ENCODE measurements at regions not wholly inside any gene's neighbourhood (a gene's known extent, or its start where the extent isn't known, plus 50 kb on each side); places are given as distances from the start of the nearest gene placed in this dataset.

DNA sequence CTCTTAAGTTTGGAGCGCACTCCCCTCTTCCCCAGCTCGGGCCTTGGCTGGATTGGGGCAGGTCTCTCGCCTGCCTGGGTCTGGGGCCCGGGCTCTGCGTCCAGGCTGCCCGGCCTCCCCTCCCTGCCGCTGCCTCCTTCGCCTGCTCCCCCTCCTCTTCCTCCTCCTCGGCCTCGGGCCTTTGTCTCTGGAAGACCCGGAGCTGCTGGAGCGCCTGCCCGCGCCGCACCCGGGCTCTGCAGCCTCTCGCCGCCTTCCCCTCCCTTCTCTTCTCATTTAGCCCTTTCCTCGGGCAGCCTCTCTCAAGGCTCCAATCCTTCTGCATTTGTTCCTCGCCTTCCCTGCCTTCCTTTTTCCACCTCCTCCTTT, 218.5 kb downstream of the C9orf50 start:
- TF ChIP-seq, protein P1, sequence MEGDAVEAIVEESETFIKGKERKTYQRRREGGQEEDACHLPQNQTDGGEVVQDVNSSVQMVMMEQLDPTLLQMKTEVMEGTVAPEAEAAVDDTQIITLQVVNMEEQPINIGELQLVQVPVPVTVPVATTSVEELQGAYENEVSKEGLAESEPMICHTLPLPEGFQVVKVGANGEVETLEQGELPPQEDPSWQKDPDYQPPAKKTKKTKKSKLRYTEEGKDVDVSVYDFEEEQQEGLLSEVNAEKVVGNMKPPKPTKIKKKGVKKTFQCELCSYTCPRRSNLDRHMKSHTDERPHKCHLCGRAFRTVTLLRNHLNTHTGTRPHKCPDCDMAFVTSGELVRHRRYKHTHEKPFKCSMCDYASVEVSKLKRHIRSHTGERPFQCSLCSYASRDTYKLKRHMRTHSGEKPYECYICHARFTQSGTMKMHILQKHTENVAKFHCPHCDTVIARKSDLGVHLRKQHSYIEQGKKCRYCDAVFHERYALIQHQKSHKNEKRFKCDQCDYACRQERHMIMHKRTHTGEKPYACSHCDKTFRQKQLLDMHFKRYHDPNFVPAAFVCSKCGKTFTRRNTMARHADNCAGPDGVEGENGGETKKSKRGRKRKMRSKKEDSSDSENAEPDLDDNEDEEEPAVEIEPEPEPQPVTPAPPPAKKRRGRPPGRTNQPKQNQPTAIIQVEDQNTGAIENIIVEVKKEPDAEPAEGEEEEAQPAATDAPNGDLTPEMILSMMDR (conservative IDR thresholded peaks at IDR 0.05; ENCODE audit: low read length) = no peak
- H3K4me3 ChIP-seq (ENCODE audit: low read length) = no peak overlapping the region
- no peak for DNase-seq (ENCODE audit: low read depth)

DNA sequence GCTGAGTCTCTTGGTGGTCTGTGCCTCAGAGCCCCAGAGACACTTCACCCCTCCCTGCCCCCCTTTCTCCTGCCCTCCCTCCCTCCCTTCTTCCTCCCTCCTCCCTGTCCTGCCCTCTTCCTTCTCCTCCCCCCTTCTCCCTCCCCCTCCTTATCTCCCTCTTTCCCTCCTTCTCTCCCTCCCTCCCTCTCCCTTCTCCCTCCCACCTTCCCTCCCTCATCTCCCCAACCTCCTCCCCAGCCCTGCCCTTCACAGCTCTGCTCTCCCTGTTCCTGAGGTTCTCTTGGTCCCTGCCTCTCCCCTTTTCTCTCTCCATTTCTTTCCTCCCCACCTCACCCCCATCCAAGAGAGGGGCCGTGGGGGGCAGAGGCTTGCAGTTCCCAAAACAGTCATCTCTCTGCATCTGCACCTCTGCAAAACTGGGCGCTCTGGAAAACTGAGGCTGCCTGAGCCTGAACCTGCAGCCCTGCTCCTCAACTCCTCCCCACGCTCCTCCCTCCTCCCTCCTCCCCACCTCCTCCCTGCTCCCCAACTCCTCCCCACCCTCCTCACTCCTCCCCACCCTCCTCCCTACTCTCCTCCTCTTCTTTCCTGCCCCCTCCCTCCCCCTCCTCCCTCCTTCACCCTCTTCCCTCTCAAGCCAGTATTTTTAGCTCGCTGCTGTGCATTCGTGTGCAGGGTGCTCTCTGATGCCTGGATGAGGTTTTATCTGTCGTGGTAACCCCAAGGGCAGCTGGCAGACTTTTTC, 219.1 kb downstream of the C9orf50 start:
- TF ChIP-seq, protein P1 (conservative IDR thresholded peaks at IDR 0.05; ENCODE audit: low read length) = no peak
- no peak overlapping the region for H3K4me3 ChIP-seq (ENCODE audit: low read length)
- peak; percentile 32 for DNase-seq (ENCODE audit: low read depth)

DNA sequence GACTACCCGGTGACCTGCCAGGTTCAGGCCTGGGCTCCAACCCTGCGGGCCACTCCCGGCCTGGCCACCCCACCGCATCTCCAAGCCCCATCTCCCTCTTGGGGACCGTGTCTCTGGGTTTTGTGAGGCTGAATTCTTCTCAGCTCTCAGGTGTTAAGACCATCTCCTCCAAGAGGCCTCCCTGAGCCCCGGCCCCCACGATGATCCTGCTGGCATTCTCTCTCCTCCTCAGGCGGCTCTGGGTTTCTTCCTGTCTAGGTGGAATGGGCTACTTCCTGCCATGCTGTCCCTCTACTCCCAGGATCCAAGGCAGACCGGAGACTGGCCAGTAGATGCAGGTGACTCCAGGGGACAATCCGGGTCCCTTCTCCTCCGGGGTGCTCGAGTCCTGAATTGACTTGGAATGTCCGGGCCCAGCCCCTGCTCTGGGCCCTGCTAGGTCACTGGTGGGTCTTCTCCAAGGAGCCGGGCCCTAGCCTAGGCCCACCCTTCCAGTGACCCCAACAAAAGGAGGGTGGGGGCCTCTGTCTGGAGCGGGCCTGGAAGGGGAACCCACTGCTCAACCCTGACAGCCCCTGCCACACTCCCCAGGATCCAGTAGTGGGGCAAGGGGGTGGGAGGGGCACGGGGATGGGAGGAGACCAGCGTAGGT, 219.8 kb downstream of the C9orf50 start:
- DNase-seq (ENCODE audit: low read depth) = no peak
- H3K4me3 ChIP-seq (ENCODE audit: low read length) = no peak overlapping the region
- TF ChIP-seq, protein P1 (conservative IDR thresholded peaks at IDR 0.05; ENCODE audit: low read length) = no peak

DNA sequence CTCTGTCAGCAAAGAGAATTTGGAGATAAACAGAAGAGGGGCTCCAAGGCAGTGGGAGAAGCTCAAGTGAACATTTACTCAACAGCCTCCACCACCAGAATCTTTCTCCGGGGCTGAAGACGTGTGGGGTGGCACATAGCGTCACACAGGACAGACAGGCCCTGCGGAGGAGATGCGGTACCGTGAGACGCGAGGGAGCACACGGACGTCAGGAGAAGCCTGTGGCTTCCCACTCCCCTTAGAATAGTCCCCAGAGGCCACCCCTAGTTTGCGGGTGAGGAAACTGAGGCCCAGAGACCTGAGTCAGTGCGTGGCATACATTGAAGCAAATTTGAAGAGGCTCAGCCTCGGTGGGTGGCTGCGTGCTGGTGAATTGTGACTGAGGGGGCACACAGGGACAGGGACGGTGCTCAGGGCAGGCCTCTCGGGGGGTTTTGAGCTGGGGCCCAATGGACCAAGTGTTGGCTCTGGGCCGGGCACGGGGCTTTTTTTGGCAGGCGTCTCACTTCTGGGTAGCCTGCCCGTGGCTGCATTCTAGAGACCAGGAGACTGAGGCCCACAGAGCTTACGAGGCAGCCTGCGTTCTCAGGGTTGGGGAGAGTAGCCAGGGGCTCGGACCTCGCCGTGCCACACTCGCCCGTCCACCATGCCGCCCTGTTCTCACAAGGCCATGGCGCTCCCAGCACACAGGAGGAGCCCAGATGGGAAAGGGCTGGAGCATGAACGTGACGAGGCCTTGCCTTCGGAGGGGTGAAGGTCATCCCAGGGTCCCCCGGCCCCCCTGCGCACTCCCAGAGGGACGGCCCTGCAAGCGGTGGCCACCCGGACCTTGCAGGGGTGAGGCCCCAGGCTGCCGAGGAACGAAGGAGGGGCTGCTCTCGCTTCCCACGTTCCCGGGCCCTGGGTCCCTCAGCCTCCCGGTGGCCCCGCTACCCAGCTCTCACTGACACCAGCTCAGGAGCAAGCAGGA, 220.6 kb downstream of the C9orf50 start:
- TF ChIP-seq, protein P1 (conservative IDR thresholded peaks at IDR 0.05; ENCODE audit: low read length) = no peak

DNA sequence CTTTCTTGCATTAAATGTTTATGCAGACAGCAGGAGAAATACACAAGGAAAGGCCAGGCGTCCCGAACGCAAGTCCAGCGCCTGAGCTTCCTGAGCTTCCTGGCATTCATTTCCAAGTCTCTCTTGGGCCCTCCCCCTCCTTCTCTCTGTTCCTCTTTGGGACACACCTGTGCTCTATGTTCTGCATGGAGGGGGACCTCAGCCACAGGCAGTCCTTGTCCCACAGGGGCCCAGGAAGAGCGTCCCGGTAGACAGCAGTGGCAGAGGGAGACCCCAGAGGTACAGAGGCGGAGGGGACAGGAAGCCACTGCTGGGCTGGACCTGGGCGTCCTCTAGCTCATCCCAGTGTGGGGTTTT, 221.3 kb downstream of the C9orf50 start:
- no peak overlapping the region for H3K4me3 ChIP-seq (ENCODE audit: low read length)
- DNase-seq (ENCODE audit: low read depth) = no peak

More for the DNA sequence above, 220.6 kb downstream of the C9orf50 start:
- H3K4me3 ChIP-seq (ENCODE audit: low read length) = no peak overlapping the region
- DNase-seq (ENCODE audit: low read depth) = no peak

DNA sequence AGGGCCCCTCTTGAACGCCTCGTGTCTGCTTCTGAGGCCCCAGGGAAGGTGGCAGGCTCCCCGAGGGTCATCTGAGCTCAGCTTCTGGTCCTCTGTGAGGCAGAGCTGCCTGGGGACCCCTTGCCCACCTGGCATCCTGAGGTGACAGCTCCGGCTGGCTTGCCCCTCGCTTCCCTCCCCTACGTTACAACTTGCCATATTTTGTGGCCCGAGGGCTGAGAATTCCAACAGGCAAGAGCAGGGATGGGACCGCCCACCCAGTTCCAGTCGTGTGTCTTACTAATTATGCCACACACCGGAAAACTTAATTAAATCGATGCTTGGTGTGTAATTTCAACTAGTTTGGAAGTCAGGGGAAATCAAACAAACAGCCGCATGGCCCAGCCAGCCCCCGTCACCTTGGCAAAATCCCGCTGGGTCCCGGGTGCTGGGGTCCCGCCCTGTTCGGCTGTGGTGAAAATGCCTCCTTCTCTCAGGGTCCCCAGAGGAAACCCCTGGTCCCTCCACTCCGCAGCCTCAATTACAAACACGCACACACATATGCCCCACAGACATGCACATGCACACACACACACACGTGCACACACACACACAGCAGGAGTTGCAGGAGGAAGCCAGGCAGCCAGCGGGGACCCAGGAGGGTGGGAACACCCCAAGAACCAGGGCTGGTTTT, 221.0 kb upstream of the IER5L start:
- TF ChIP-seq, protein P1 (conservative IDR thresholded peaks at IDR 0.05; ENCODE audit: low read length) = no peak
- no peak for DNase-seq (ENCODE audit: low read depth)
- no peak overlapping the region for H3K4me3 ChIP-seq (ENCODE audit: low read length)

More for the DNA sequence above, 221.3 kb downstream of the C9orf50 start:
- TF ChIP-seq, protein P1 (conservative IDR thresholded peaks at IDR 0.05; ENCODE audit: low read length) = no peak
